GM19468 (cell line): ENCODE measurements at regions not wholly inside any gene's neighbourhood (a gene's known extent, or its start where the extent isn't known, plus 50 kb on each side); places are given as distances from the start of the nearest gene placed in this dataset.
"Not testable (repeated sequence)": the region's sequence is repeated elsewhere in the genome, so short reads cannot be mapped to it uniquely, and the experiment has no call there.

Experiments
- ATAC-seq: cut with Tn5 transposase; IDR thresholded peaks from one replicate; pipeline ENCODE4 v1.9.1; 2021; ENCODE audit warnings: mild to moderate bottlenecking, moderate library complexity, moderate number of reproducible peaks; ENCODE audit not compliant: unreplicated experiment; ENCODE audit errors: extremely low read depth

DNA sequence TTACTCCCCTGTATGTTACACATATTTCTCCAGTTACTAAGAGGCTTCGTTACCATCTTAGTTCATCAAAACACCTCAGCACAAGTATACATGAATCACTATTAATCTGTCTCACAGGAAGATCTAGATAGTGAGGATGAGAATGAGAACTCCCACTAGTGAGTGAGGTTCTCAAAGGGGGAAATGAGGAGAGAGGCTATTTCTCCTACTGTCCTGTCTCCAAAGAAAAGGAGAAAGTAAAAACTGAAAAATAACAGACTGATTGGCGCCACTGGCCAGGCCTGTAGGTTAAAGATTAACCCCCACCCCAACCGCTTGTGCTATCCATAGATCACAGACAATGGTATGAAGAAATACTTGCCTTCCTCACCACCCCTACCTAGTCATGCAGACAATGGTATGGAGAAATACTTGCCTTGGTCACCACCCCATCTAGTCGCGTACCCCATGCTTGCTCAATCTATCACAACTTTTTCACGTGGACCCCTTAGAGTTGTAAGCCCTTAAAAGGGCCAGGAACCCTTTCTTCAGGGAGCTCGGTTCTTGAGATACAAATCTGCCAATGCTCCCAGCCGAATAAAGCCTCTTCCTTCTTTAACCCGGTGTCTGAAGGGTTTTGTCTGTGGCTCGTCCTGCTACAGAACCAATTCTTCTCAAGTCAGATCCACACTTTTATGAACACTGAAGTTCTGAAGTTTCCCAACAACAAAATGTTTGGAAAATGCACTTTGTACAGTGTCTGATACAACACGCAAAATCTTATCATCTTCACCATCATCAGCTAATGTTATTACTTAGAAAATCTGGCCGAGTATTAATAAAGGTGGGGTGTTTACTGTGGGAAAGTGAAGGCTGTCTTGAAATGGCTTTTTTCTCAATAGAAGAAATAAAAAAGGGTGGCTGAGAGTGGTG is 598.1 kb downstream of the UQCRFS1 start:
- no peak for ATAC-seq

DNA sequence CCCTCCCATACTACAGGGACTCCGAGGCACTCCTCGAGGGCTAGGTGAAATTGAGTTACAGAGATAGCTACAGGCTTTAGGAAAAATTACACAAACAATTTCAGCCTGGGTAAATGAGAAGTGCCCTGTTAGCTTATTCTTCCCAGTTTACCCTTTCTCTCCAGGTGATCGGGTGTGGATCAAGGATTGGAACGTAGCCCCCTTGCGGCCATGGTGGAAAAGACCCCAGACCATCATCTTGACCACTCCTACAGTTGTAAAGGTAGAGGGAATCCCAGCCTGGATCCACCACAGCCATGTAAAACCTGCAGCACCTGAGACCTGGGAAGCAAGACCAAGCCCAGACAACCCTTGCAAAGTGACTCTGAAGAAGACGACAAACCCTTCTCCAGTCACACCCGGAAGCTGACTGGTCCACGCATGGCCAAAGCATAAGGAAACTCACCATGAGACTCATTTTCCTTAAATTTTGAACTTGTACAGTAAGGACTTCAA is 600.6 kb downstream of the UQCRFS1 start:
- ATAC-seq: no peak

DNA sequence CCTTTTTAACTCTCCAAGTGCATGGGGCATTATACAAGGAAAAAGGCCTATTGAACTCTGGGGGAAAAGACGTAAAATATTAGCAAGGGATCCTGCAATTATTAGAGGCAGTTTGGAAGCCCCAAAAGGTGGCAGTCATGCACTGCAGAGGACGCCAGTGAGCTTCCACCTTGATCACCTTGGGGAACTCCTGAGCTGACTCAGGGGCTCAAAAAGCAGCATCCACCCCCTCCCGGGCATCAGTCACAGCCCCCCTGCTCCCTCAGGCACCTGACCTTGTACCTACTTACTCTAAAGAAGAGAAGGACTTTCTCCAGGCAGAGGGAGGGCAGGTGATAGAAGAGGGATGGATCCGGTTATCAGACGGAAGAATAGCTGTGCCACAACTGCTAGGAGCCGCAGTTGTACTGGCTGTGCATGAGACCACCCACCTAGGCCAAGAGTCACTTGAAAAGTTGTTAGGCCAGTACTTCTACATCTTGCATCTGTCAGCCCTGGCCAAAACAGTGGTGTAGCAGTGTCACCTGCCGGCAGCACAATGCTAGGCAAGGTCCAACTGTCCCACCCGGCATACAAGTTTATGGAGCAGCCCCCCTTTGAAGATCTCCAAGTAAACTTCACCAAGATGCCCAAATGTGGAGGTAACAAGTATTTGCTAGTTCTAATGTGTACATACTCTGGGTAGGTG is 601.6 kb downstream of the UQCRFS1 start:
- not testable (repeated sequence) for ATAC-seq

DNA sequence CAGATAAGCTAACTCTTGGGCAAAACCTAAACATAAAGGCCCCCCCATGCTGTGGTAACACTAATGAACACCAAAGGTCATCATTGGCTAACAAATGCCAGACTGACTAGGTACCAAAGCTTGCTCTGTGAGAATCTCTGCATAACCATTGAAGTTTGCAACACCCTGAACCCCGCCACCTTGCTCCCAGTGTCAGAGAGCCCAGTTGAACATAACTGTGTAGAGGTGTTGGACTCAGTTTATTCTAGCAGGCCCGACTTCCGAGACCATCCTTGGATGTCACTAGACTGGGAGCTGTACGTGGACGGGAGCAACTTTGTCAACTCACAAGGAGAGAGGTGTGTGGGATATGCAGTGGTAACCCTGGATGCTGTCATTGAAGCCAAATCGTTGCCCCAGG is 602.2 kb downstream of the UQCRFS1 start:
- ATAC-seq: no peak

DNA sequence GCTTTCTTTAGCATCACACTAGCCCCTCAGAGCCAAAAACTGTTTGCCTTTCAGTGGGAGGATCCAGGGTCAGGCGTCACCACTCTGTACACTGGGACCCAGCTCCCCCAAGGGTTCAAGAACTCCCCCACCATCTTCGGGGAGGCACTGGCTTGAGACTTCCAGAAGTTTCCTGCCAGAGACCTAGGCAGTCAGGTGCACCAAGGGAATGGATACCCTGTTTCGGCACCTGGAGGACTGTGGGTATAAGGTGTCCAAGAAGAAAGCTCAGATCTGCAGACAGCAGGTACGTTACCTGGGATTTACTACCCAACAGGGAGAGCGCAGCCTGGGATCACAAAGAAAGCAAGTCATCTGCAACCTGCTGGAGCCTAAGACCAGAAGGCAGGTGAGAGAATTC is 603.0 kb downstream of the UQCRFS1 start:
- no peak for ATAC-seq

DNA sequence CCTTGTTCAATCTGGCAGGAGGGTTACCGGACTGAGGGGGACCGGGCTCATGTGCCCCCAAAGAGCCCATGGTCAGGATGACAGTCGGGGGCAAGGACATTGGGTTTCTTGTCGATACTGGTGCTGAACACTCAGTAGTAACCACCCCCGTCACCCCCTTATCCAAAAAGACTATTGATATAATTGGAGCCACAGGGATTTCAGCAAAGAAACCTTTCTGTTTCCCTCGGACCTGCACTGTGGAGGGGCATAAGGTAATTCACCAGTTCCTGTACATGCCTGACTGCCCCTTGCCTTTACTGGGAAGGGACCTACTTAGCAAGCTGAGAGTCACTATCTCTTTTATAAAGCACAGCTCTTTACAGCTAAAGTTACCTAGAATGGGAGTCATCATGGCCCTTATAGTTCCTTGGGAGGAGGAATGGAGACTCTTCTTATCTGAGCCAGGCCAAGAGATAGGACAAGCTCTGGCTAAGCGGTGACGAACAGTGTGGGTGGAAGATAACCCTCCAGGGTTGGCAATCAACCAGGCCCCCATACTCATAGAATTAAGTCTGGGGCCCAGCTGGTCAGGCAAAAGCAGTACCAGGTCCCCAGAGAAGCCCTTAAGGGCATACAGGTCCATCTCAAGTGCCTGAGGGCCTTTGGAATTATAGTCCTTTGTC is 603.7 kb downstream of the UQCRFS1 start:
- no peak for ATAC-seq

DNA sequence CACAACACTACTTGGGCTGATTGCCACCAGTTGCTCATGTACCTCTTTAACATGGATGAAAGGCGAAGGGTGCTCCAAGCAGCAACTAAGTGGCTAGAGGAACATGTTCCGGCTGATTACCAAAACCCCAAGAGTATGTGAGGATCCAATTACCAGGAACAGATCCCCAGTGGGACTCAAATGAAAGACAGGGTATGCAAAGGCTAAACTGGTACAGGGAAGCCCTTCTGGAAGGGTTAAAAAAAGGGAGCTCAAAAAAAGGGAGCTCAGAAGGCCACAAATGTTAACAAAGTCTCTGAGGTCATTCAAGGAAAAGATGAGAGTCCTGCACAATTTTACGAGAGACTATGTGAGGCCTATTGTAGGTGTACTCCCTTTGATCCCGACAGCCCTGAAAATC is 604.7 kb downstream of the UQCRFS1 start:
- ATAC-seq: no peak

DNA sequence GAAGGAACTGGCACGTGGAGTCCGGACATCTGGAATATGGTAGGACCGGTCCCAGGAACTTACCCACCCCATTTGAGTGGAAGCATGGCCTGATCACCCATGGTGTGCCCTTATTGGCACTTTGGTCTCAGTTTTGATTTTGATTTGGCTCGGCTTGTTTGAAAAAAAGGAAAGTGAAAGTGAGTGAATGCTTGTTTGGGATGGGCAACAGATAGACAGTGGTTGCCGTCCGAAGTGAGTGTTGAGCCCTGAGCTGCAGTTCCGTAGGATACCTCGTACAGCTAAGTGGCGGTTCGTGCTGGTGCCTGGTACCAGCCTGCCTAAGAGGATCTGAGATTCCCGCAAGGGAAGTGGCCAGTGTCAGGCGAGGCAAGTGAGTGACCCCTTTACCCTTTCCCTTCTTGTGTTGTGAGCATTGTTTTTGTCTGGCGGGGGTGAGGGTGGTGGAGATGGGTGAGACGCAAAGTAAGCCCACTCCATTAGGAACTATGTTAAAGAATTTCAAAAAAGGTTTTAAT is 605.8 kb downstream of the UQCRFS1 start:
- no peak for ATAC-seq

DNA sequence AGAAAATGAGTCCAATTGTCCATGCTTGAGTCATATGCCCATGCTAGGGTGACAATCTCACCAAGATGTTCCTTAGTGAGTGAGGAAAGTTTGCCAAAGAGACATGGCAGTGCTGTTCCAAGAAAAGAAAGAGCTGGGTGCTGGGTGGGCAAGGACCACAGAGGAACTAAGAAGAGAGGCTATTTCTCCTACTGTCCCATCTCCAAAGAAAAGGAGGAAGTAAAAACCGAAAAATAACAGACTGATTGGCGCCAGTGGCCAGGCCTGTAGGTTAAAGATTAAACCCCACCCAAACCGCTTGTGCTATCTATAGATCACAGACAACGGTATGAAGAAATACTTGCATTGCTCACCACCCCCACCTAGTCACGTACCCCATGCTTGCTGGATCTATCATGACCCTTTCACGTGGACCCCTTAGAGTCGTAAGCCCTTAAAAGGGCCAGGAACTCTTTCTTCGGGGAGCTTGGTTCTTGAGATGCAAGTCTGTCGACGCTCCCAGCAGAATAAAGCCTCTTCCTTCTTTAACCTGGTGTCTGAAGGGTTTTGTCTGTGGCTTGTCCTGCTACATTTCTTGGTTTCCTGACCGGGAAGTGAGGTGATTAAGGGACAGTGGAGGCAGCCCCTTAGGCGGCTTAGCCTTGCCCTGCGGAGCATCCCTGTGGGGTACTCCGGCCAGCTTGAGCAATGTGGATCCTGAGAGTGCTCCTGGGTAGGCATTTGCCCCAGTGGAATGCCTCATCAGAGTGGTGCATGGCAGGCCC is 606.5 kb downstream of the UQCRFS1 start:
- no peak for ATAC-seq

DNA sequence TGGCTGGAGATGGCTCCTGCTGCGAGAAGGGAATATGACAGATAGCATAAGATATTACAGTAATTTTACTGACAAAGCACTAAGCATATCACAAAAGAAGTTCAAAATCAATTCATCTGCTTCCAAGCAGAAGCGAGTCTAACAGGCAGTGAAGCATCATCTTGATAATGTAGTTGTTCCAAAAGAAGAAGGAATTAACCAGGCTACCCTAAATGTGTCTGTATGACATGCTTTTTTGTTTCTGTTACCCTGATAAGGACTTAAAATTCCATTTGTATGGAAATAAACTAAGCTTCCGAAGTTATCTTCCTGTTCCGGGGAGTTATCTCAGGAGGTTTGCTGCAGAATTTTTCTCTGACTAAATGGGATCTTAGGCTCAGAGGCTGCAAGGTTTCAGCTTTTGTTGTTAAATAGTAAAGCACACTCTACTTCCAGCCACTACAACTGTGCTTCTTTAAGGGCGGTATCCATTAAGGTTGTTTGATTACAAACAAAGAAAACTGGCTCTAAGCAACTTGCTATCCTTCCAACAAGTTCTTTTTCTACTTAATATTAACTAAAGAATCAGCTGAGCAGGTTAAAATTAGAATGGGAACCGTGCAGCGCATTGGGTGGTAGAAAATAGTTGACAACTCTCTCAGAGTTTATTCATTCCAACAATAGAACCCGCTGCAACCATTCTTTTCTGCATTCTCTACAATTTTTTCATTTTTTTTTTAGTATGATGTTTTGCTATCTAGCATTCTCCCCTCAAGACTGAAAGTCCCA is 607.3 kb downstream of the UQCRFS1 start:
- ATAC-seq: no peak

DNA sequence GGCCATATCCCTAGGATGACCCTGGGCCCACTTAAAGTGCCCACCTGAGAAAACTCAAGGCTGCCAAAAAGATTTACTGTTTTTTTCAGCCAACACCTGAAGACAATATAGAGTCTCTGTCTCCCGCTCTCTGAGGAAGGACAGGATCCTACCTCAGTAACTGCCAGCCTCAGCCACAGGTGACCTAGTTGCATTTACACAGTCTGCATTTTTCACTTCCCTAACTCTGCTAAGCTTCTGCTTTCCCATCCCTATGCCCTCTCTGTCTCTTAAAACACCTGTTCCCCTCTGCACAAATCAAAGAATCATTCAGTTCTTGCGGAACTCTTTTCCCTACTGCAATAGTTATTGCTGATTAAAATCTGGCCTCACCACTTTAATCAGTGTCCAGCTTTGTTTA is 609.5 kb downstream of the UQCRFS1 start:
- no peak for ATAC-seq

DNA sequence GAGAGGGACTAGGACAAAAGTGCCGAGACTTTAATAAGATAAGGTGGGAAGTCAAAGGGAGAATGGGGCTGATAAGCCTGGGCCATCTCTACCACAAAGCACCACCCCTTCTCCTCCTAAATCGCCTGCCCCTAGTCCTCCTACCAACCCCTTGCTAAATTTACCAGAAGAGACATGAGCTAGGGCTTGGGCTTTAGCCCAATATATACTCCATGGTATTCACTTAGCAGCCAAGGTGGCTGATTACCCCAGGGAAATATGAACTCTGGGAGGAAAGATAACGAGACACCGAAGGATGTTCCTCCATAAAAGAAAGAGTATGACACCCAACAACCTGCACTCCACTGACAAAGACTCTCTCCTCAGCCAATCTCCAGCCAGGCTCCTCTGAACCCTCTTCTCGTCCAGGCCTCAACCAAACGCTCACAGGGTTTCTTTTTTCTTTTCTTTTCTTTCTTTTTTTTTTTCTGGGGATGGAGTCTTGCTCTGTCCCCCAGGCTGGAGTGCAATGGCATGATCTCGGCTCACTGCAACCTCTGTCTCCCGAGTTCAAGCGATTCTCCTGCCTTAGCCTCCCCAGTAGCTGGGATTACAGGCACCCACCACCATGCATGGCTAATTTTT is 610.2 kb downstream of the UQCRFS1 start:
- no peak for ATAC-seq

DNA sequence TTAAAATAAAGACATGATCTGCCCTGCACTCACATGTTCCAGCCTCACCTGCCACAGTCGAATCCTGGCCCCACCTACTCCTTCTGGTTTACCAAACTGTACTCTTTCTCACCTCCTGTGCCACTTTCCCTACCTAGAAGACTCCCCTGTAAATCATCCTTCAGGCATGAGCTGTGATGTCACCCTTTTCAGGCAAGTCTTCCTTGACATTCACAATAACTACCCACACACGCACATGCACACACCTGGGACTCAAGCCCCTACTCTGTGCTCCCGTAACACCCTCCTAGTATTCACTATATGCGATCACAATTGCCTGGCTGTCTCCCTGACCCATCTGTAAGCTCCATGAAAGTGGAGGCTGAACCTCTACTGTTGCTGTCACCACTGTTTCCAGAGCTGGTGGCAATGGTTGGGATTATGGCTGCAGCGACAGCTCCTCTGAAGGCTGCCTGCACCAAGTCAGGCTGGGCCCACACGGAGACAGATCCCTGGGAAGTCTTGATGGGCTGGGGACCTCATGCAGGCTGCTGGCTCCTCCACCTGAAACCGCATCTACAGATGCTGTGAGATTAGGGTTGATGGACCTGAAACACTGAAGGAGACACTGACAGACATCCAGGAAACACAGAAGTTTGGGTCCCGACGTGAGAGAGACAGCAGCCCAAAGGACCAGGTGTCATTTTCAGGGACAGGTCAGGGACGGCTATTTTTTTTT is 611.1 kb downstream of the UQCRFS1 start:
- no peak for ATAC-seq

DNA sequence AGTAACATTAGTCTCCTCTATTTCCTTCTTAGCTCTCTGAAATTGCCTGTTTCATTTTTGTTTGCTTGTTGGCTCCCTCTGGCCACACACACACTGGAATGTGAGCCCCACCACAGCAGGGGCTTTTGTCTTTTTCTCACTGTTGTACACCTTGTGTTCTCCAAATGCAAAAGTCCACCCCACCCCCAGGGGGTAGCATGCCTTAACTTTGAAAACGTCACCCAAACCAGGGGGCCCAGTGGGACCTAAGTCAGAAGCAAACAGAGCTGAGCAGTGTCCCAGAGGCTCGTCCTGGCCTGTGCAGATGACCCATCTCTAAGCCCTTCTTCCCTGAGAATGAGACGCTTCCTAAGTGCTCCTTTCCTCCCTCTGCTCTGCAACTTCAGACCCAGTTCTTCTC is 614.1 kb downstream of the UQCRFS1 start:
- no peak for ATAC-seq

DNA sequence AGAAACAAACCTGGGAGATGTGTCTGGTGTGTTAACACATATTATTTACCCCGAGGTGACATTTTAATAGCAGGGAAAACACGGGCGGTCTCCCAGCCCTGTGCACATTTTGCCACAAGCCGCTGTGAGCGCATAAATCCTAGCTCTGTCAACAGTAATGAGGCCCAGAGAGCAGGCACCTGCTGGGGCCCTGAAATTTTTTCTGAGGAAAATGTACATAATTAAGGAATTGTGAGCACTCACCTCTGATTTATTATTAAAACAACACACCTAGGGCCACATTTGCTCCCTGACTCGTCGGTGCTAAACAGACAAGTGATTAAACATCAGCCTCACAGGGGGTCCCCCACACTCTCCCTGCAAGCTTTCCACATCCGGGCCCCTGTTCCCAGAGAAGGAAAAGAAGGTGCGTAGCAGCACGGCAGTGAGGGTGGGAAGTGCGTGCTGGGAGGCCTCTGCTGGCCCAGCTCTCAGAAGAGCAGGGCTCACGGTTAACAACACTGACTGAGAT is 616.3 kb downstream of the UQCRFS1 start:
- ATAC-seq: no peak

DNA sequence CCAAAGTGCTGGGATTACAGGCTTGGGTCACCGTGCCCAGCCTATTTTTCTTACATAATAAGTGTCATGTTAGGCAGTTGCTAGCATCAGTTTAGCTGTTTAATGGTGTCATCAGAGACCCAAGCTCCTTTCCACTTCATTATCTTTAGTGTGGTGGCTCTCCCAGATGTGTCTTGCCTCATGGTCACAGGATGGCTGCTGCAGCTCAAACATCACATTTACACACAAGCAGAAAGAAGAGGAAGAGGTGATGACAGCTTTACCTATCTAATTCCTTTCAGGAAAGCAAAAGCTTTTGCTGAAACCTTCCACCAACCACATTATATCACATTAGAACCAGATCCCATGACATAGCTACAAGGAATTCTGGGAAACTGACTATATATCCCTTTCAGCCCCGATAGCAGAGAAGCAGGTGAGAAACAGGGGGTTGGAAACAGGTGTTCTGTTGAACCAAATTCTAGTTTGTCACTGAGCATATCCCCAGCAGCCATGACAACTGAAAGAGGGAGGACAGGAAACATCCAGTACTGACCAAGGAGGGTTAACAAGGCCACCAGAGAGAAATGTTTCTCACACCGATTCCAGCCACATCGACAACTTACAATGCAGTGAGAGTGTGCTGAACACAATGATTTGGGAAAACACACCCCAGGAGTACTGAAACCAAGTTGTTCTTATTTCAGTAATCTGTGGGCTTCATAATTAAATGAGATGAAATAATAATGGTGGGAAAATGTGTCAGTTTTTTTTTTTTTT is 617.0 kb downstream of the UQCRFS1 start:
- ATAC-seq: no peak

DNA sequence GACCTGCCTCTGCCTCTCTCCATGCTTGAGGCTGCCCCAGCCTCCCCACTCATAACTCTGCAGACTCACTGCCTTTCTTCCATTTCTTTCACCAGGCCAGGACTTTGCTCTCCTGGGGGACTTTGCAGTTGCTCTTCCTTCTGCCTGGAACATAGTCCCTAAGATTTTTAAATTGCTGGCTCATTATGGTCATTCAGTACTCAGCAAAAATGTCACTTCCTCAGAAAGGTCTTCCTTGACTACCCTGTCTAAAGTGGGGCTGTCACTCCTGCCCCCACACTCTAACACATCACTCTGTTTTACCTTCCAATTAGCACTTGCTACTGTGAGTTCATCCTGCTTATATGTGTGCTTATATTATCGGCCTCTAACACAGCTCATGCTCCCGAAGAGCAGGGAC is 618.2 kb downstream of the UQCRFS1 start:
- no peak for ATAC-seq
